Left lobe of liver (tissue), 2 donors: ENCODE measurements at regions not wholly inside any gene's neighbourhood (a gene's known extent, or its start where the extent isn't known, plus 50 kb on each side); places are given as distances from the start of the nearest gene placed in this dataset.

Experiments
- ATAC-seq: fragments of 200-7000 bp; cut with Tn5 transposase; one replicate; pipeline ENCODE4 v1.9.1; 2020; ENCODE audit warnings: mild to moderate bottlenecking, moderate library complexity
- DNase-seq: peaks from one replicate; pipeline ENCODE4 v3.0.0-alpha.2; 2020; ENCODE audit warnings: low spot score
- donor health status: DM: no; HTN: no; CAD: no; lungs with moderate emphysema.
- donor health status: DM: no; HTN: yes; CAD: no.

DNA sequence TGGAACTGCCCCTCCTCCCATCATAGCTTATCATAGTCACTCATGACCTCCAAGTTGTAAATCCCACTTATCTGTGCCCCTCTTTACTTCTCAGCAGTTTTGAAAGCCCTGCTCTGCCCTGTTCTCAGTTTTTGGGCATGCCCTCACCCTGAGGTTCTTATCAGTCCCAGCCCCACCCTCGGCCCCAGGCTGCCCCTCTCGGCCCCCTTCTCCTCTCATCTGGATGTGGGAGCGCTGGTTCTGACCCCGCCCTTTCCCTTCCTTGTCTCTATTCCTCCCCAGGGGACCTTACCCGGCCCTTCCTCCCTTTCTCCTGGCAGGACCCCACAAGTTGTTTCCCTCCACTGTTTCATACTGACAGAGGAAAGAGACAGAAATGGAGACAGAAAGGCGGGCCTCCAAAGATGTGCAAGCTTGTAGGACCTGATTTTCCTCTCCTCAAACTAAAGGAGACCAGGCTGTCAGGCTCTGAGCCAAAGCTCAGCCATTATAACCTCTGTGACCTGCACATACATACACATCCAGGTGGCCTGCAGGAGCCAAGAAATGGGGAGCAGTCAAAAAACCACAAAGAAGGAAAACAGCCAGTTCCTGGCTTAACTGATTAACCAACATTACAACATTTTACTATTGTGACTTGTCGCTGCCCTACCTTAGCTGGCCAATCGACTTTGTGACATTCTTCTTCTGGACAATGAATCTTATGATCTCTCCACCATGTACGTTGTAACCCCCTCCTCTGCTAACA lies 171.0 kb upstream of the HS6ST1 start:
- no peak for ATAC-seq

DNA sequence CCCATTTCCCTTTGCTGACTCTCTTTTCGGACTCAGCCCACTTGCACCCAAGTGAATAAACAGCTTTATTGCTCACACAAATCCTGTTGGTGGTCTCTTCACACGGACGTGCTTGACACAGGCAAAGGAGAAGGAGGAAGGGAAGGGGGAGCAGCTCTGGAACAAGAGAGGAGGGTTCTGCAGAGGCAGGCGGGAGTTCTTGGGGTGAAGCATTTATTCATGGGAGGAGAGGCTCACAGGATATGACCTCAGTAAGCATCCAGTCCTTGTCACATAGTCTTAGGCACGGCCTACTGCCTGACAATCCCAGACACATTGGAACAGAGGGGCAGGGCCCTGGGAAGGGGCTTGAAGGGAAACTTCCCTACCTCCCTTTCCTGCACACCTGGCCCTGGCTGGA lies 171.7 kb upstream of the HS6ST1 start:
- ATAC-seq (no peak), DNase-seq (no peak)

More for the DNA sequence above, 171.0 kb upstream of the HS6ST1 start:
- no peak for DNase-seq

DNA sequence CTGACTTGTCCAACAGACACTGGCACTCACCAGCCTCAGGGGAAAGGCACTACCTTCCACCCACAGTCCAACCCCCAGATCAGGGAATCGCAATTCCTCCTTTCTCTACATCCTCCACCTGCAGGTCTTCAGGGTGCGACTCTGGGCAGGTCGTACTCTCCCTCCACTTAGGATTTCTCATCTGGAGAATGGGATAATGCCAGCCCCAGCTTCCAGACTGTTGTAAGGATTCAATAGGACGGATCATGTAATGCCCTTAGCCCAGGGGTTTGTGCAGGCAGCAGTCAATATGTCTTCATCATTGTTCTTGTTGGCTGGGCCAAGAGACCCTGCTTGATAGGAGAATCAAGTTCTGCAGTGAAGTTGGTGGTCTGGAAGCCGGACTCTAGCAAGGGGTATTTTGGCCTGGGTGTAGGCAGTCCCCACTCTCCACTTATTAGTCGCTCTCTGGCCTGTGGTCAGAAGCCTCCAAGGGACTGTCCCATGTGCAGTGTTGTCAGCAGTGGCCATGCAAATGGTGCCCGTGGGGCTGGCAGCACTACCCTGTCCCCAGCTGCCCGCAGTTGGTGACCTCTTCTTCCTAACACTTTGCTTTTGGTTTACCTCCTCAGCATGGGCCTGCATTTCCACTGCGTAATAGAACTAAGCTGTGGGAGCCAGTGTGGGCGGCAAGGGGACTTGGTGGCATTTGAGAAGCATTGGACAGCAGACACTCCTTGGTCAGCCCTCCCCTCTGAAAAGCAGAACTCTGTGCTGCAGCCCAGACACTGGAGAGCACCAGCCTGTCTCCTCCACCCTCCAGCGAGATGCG lies 172.4 kb upstream of the HS6ST1 start:
- DNase-seq: no peak
- no peak for ATAC-seq

DNA sequence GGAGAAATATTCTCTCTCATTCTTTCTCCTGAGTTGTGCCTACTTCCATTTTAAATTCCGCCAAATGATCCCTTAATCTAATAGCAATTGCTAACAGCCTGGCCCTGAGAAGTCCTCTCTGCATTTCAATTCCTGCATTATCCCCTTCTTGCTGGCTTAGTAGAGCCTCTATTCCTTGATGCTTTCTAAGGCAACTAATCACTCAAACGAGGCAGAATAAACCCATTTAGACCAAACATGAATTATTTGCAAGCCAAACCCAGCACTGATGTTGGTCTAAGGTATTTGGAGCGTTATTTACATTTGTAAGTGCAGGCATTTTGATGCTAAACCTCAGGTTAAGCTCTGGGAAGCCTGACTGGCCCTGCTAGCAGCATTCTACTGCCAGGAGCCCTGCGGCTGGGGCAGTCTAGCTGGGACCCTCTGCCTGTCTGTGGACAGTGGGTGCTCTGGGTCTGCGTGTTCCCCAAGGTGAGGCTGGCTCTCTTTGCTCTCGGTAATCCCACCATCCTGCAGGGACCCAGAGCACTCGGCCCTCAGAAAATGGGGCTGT lies 173.1 kb upstream of the HS6ST1 start:
- ATAC-seq: no peak
- DNase-seq: no peak

DNA sequence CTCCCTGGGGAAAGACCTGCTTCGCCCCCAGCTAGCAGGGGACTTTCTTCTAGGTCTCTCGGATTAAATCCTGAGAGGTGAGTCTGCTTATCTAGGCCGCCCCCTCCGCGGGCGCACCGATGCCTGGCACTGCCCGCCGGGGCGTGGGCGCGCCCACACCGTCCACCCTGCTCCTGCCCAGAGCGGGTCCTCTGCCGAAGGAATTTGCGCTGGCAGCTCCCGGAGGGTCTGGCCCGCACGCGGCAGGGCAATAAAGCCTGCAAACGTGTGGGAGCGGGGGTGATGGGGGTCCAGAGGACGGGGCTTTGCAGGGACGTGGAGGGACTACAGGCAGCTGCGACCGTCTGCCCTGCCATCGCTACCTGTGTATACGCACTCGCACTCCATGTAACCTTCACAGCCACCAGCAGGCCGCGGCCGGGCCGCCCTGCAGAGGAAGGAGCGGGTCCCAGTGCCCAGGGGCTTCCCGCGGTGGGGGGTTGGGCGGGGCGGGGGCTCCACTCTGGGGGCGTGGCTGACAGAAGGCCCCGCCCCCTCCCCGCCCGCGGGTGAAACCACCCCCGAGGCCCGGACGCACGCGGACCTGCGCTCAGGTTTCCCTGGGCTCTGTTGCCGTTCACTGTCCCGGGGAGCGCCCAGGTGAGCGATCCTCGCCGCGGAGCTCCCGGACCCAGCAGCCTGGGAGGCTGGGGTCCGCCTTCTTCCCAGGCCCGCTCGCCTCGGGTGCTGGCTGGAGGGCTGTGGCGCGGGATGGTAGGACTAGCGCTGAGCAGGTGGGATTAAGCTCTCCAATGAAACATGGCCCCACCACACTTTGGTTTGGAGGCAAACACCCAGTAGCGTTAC lies 174.5 kb upstream of the HS6ST1 start:
- ATAC-seq: no peak
- no peak for DNase-seq

DNA sequence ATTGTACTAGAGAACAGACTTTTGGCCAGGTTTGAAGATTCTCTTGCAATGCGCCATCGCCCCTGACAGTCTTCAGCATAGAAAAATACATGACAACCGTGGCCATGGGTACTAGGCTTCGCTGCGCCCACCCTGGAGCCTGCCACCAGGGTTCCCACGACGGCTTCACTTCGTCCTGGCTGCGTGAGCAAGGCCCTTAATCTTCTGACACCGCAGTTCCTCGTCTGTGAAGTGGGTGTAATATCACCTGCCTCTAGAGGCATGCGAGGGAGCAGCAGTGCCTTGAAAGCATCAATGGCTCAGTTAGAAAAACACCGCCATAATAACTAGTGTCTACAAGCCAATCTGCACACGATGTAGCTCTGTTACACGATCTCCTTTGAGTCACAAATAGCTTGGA lies 175.2 kb upstream of the HS6ST1 start:
- ATAC-seq (no peak), DNase-seq (no peak)

DNA sequence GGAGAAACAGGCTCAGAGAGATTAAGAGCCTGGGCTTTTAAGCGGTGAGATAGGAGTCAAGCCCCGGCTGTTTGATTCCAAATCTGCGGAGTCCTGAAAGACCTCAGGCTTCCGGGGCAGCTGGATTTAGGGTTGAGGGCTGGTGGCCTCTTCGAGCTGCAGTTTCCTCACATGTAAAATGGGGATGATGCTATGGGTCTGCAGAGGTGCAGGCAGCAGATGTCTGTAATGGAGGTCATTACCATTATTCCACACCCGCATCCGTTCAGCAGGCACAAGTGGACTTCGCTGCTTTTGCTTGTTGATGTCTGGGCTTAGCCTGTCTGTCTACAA lies 175.6 kb upstream of the HS6ST1 start:
- no peak for DNase-seq
- no peak for ATAC-seq

DNA sequence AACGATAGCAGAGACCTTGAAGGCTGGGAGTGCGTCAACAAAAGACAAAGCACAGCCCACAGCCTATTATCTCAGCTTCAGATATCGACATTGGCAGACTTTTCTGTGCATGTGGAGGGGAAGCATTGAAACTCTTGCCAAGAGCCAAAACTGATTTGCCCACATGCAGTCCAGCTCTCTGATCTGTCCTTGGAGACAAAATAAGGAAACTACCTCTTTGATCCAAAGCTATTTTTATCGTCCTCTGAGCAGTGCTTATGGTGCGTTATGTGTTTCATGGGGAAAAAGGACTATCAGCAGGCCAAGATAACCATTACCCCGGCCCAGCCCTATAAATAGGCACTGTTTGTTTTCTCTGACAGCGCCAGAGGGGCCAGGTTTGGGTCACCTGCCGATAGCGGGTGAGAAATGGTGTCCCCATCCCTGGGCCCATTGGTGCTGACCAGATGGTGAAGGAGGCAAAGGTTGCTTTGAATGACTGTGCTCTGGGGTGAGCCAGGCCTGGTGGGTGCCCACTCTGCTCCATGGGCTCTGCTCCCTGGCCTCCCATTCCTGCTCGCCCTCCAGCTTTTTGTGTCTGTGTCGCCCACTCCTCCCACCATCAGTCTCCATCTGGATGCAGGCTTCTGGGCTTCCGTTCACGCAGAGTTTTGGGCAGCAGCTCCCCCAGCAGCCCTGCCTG lies 176.1 kb upstream of the HS6ST1 start:
- no peak for DNase-seq

DNA sequence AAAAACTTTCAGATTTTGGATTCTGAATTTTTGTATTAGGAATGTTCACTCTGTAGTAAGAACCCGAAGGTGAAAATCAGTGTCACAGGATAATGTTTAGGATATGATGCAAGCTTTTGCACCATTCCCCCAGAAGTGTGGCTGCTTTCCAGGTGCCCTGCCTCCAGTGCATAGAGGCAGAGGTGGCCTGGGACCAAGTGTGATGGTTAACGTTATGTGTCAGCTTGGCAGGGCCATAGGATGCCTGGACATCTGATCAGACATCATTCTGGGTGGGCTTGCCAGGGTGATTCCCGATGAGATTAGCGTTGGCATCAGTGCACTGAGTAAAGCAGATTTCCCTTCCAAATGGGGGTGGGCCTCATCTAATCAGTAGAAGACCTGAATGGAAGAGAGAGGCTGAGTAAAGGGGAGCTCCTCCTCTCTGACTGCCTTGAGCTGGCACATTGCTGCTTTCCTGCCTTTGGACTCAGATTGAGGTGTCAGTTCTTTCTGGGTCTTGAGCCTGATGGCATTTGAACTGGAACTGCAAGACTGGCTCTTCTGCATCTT lies 177.4 kb upstream of the HS6ST1 start:
- no peak for ATAC-seq
- peak; percentile 16 for DNase-seq

More for the DNA sequence above, 176.1 kb upstream of the HS6ST1 start:
- ATAC-seq: peak; percentile 66

DNA sequence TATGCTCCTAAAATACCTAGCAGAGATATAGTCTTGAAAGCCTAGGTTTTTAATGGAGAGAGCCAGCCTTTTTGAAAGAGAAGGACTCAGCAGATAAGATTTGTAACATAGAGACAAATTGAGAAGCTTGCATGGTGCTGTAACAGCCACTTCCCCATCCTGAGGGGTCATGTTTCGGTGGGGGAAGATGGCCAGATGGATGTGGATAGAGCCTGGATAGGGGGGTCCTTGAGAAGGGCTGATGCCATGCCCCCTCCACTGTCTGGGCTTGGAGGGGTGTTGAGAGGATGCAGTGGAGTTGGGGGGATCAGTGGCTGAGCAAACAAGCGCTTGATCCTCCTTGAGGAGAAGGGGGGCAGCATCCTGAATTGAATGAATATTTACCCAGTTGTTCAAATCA lies 178.0 kb upstream of the HS6ST1 start:
- no peak for DNase-seq
- ATAC-seq: no peak

DNA sequence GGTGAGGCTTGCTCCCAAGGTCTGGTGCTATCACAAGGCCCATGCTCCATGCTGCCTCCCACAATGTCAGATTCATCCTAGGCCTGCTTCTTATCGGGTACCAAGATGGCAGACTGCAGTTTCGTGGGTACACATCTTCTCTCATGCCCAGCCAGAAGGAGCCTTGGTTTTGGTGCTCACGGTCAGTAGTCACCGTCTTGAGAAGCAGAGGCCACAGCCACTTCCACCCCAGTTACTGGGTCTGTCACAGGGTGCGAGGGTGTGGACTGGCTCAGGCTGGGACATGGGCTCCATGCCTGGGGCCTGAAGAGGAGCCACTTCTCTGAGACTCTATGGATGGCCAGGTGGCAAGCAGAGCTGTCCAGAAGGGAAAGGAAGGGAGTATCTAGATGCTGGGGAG lies 178.8 kb upstream of the HS6ST1 start:
- ATAC-seq (no peak), DNase-seq (no peak)

DNA sequence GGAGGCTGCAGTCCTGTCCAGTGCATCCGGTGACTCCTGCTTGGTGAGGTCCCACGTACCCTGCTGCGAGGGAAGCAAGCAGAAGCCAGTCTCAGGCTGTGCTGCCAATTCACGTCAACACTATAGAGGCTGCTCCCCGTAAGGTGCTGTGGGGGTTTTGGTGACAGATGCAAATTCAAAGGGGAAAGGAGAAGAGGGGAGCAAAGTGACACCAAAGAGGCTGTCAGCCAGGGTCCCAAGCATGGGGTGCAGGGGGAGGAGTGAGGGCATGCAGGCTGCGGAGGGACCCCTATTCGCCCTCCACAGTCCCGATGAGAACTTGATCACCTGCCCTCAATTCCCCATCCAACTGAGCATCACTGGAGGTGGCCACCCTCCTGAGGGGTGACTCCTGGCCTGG lies 179.4 kb upstream of the HS6ST1 start:
- no peak for ATAC-seq
- no peak for DNase-seq

DNA sequence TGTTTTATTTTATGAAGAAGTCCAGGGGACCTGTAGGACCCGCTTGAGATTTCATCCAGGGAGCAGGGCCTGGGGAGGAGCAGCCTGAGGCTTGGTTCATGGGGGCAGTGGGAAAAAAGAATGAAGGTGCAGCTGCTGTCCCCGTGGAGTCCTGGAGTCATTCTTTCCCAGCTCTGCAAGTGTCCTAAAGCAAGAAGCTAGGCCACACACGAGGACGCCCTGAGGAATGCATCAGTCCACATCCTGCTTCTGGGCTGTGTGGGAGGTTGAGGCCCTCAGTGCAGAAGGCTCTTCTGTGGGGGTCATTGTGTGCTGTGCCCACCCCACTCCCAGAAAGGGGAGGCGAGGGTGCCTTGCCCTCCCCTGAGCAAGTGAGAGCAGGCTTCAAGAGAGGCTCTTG lies 179.9 kb upstream of the HS6ST1 start:
- no peak for DNase-seq
- ATAC-seq: no peak

DNA sequence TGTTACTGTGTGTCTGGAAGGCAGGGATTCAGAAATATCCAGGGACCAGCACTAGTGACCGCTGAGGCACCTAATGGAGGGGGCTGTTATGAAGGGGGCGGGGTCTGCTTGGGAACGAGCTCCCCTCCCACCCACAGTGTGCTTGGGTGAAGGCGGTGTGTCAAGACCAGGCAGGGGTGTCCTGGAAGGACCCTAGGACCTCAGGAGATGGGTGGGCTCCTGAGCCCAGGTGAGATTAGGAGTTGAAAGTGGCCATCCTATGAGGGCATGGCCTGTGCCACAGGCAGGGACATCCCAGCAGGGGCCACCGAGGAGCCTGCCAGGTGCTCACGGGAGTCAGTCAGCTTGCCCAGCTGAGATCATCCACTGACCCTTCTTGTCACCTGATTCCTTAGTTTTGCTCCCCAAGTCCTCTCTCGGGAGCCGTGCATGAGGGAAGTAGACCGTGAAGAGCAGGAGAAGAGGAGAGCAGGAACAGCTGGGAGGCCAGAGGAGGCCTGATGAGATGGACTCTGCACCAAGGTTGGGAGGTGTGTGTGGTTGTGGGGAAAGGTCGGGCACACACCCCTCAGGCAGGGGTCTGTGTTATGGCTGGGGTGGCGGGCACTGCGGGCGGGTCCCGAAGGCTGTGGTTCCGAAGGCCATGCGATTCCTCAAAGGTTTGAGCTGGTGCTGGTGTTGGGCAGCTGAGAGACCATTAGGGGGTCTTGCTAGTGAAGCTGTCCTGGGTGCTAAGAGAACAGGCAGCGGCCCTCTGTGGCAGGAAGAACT lies 180.9 kb upstream of the HS6ST1 start:
- no peak for DNase-seq
- no peak for ATAC-seq

DNA sequence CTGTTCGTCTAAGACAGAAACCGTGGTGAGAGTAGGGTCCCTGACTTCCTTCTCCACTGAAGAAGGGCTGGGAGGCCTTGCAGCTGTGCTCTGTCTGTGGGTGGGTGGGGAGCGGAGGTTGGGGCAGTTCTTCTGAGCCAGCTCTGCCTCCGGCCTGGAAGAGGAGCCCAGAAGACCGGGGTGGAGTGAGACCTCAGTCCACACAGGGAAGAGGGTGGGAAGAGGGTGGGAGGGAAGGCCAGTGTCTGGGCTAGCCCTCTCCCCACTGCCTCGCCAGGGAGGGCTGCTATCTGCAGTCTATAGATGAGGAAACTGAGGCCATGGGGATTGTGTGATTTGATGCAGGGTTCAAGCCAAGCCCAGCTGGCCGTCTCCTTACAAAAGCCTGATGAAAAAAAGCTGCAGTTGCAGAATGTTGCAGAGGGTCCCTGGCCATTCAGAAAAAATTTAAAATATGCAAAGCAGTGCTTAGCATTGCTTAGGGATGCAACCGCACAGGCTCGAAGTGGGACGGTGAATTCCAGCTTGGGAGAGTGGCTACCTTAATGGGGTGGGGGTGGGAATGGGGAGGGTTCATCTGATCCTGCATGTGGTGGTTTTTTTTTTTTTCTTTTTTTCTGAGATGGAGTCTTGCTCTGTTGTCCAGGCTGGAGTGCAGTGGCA lies 181.6 kb upstream of the HS6ST1 start:
- DNase-seq (no peak), ATAC-seq (no peak)

DNA sequence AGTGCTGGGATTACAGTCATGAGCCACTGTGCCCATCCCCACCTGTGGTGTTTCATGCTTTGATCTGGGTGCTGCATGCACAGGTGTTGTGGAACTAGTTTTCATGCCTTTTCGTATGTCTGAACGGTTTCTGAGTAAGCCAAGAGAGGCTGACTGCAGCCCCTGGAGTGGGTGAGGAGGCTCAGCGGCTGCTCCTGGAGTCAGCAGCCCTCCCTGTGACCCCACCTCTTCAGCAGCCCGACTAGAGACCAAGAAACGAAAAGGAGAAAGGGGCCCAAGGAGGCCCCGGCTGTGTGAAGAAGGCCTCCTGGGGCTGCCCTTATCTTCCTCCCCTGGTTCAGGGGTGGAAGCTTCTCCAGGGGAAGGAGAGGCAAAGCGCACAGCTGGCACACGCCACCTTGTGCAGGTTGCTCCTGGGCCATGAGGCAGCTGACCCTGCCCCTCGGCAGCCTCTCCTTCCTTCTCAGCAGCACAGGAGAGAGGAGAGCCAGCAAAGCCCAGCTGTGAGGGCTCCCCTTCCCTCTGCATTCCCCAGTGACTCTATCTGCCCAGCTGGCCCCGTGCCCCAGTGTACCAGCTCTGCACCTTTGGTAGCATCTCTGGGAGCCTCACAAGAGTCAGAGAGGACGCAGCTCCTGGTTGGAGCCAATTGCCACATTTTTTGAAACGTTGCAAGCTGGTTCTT lies 182.5 kb upstream of the HS6ST1 start:
- ATAC-seq: no peak
- no peak for DNase-seq

DNA sequence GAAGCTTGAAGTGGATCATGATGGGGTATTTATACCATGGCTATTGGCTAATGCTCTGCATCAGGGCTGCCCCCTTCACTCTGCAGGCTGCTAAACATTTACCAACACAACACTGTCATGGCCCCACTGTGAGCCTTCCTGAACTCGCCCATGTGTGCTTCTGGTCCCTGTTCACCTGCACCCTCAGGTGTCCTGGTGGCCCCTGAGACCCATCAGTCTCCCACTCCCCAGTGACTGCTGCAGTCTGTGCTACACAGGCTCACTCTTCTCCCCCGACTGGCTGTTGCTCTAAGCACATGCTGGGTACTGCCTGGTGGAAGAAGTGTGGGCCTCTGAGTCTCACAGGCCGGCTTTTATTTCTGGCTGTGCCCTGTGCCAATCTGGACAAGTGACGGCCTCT lies 183.0 kb upstream of the HS6ST1 start:
- no peak for ATAC-seq
- DNase-seq: no peak

DNA sequence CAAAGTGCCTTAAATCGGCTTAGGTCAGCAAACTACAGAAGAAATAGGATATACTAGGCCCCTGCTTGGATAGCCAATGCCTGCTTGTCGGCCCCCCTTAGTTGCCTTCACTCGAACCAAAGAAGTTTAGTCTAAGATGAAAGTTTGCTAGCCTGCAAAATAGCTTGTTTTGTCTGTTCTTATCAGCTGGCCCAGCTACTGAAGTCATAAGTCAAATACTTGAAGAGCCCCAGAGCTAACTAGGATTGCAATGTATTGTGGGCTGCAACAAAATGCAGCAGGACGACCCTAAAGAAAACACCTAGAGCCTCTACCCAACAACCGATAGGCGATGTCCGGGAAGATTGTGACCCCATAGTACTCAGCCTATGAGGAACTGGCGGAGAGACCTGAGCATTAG lies 183.5 kb upstream of the HS6ST1 start:
- DNase-seq (no peak), ATAC-seq (no peak)
